SK-N-SH treated with all-trans-retinoic acid at 6 μM for 48 hours (cell line): ENCODE measurements at regions not wholly inside any gene's neighbourhood (a gene's known extent, or its start where the extent isn't known, plus 50 kb on each side); places are given as distances from the start of the nearest gene placed in this dataset.

ENCODE experiments used
- ESRRG ChIP-seq: fragments of 250-450 bp; sonication (Bioruptor Pico); IDR thresholded peaks from 2 replicates; pipeline ENCODE4 v1.6.1; 2021; ENCODE audit warnings: mild to moderate bottlenecking
- TF ChIP-seq, protein P1 (sequence below): fragments of 250-450 bp; sonication (Bioruptor Pico); IDR thresholded peaks from 2 replicates; pipeline ENCODE4 v1.5.0; 2020; ENCODE audit warnings: mild to moderate bottlenecking, moderate library complexity

DNA sequence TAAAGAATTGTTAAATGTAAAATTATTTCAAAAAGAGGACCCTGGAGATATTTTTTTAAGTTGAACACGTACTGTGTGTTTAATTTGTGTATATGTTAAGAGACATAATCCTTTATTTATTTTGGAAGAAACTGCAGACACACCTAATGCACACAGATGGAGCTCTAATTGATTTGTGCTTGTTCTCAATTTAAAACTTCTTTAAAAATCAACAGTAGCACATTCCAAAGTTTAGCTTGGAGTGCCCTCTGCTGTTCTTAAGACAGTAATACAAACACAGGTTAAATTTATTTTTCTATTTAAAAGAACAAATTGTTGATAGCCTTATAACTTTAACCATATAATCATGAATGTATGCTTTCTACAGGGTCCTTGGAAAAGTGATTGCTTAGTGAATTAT lies 277.6 kb upstream of the ADAMTS16 start:
- TF ChIP-seq, protein P1, sequence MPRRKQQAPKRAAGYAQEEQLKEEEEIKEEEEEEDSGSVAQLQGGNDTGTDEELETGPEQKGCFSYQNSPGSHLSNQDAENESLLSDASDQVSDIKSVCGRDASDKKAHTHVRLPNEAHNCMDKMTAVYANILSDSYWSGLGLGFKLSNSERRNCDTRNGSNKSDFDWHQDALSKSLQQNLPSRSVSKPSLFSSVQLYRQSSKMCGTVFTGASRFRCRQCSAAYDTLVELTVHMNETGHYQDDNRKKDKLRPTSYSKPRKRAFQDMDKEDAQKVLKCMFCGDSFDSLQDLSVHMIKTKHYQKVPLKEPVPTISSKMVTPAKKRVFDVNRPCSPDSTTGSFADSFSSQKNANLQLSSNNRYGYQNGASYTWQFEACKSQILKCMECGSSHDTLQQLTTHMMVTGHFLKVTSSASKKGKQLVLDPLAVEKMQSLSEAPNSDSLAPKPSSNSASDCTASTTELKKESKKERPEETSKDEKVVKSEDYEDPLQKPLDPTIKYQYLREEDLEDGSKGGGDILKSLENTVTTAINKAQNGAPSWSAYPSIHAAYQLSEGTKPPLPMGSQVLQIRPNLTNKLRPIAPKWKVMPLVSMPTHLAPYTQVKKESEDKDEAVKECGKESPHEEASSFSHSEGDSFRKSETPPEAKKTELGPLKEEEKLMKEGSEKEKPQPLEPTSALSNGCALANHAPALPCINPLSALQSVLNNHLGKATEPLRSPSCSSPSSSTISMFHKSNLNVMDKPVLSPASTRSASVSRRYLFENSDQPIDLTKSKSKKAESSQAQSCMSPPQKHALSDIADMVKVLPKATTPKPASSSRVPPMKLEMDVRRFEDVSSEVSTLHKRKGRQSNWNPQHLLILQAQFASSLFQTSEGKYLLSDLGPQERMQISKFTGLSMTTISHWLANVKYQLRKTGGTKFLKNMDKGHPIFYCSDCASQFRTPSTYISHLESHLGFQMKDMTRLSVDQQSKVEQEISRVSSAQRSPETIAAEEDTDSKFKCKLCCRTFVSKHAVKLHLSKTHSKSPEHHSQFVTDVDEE, result no peak
- TF ChIP-seq ESRRG, result no peak
